ENCODE measurements at regions not wholly inside any gene's neighbourhood (a gene's known extent, or its start where the extent isn't known, plus 50 kb on each side); places are given as distances from the start of the nearest gene placed in this dataset.

GRCh38 chr5:13488254-13488931 is 456.1 kb downstream of the DNAH5 start:
- Histone ChIP-seq H3F3A (ENCODE audit: control insufficient read depth, insufficient read depth) (no peaks in the 10 kb centered on the region), H4K20me1 (ENCODE audit: control insufficient read depth, insufficient read depth, low read depth, low read length) (no peaks in the 10 kb centered on the region), H3K9me2 (replicated peaks; ENCODE audit: control insufficient read depth, low read length) (no peaks in the 10 kb centered on the region), H3K36me3 (ENCODE audit: control insufficient read depth, low read length) (no peaks in the 10 kb centered on the region), H3K4me2 (ENCODE audit: low read length) (no peak overlapping the region), H3K79me2 (ENCODE audit: control insufficient read depth, low read length) (no peaks in the 10 kb centered on the region), H3K4me3 (ENCODE audit: low read length) (no peak overlapping the region), H3K27ac (ENCODE audit: low read depth, low read length) (no peak overlapping the region), H3K9me3 (ENCODE audit: control insufficient read depth, insufficient read depth, low read length) (no peaks in the 10 kb centered on the region), H3K27me3 (ENCODE audit: control insufficient read depth, low read length) (no peaks in the 10 kb centered on the region), H3K4me1 (ENCODE audit: control insufficient read depth, low read length) (no peaks in the 10 kb centered on the region)
- TF ChIP-seq CTCF (IDR thresholded peaks at IDR 0.05; ENCODE audit: low read depth, low read length, poor library complexity, severe bottlenecking): no peak
- TF ChIP-seq EZH2phosphoT487 (IDR thresholded peaks at IDR 0.05; ENCODE audit: borderline replicate concordance, low read length): no peak

- no peak overlapping the region for H3K4me2 ChIP-seq (ENCODE audit: low read length)
- no peaks in the 10 kb centered on the region for H3K9me2 ChIP-seq (replicated peaks; ENCODE audit: control insufficient read depth, low read length)
- no peaks in the 10 kb centered on the region for H3K36me3 ChIP-seq (ENCODE audit: control insufficient read depth, low read length)
- no peaks in the 10 kb centered on the region for H3K4me1 ChIP-seq (ENCODE audit: control insufficient read depth, low read length)
- no peaks in the 10 kb centered on the region for H4K20me1 ChIP-seq (ENCODE audit: control insufficient read depth, insufficient read depth, low read depth, low read length)
- no peak for TF ChIP-seq EZH2phosphoT487 (IDR thresholded peaks at IDR 0.05; ENCODE audit: borderline replicate concordance, low read length)
- no peak for TF ChIP-seq CTCF (IDR thresholded peaks at IDR 0.05; ENCODE audit: low read depth, low read length, poor library complexity, severe bottlenecking)
- no peaks in the 10 kb centered on the region for H3K9me3 ChIP-seq (ENCODE audit: control insufficient read depth, insufficient read depth, low read length)
- no peaks in the 10 kb centered on the region for H3K79me2 ChIP-seq (ENCODE audit: control insufficient read depth, low read length)
- H3K27ac ChIP-seq (ENCODE audit: low read depth, low read length): no peak overlapping the region
- H3K4me3 ChIP-seq (ENCODE audit: low read length): no peak overlapping the region
- no peaks in the 10 kb centered on the region for H3F3A ChIP-seq (ENCODE audit: control insufficient read depth, insufficient read depth)
- H3K27me3 ChIP-seq (ENCODE audit: control insufficient read depth, low read length): no peaks in the 10 kb centered on the region
Measured at GRCh38 chr5:13480834-13481233, 463.7 kb downstream of the DNAH5 start.

GRCh38 chr5:13478831-13479465 is 465.5 kb downstream of the DNAH5 start:
- Histone ChIP-seq H3K4me2 (ENCODE audit: low read length) (no peak overlapping the region), H3K79me2 (ENCODE audit: control insufficient read depth, low read length) (no peaks in the 10 kb centered on the region), H3K27me3 (ENCODE audit: control insufficient read depth, low read length) (no peaks in the 10 kb centered on the region), H3K4me3 (ENCODE audit: low read length) (no peak overlapping the region), H3K27ac (ENCODE audit: low read depth, low read length) (no peak overlapping the region), H3K4me1 (ENCODE audit: control insufficient read depth, low read length) (no peaks in the 10 kb centered on the region), H3F3A (ENCODE audit: control insufficient read depth, insufficient read depth) (no peaks in the 10 kb centered on the region), H4K20me1 (ENCODE audit: control insufficient read depth, insufficient read depth, low read depth, low read length) (no peaks in the 10 kb centered on the region), H3K36me3 (ENCODE audit: control insufficient read depth, low read length) (no peaks in the 10 kb centered on the region), H3K9me2 (replicated peaks; ENCODE audit: control insufficient read depth, low read length) (no peaks in the 10 kb centered on the region), H3K9me3 (ENCODE audit: control insufficient read depth, insufficient read depth, low read length) (no peaks in the 10 kb centered on the region)
- TF ChIP-seq EZH2phosphoT487 (IDR thresholded peaks at IDR 0.05; ENCODE audit: borderline replicate concordance, low read length): no peak
- peak; percentile 48 for TF ChIP-seq CTCF (IDR thresholded peaks at IDR 0.05; ENCODE audit: low read depth, low read length, poor library complexity, severe bottlenecking)

All from DOHH2 (cell line).